HEK293 (cell line): ENCODE measurements at regions not wholly inside any gene's neighbourhood (a gene's known extent, or its start where the extent isn't known, plus 50 kb on each side); places are given as distances from the start of the nearest gene placed in this dataset.

Source experiments
- CTCF ChIP-seq: fragments of 450-650 bp; formaldehyde crosslinking; IDR thresholded peaks from 2 replicates; pipeline ENCODE4 v1.5.1; 2016; ENCODE audit warnings: missing biosample characterization, missing genetic modification characterization
- HIC1 ChIP-seq: fragments of 450-650 bp; formaldehyde crosslinking; IDR thresholded peaks from 2 replicates; pipeline ENCODE4 v1.5.1; 2016; ENCODE audit warnings: missing biosample characterization, missing genetic modification characterization
- REST ChIP-seq: fragments of 450-650 bp; formaldehyde crosslinking; IDR thresholded peaks from 2 replicates; pipeline ENCODE4 v1.5.1; 2016; ENCODE audit warnings: missing biosample characterization, missing genetic modification characterization
- TSHZ1 ChIP-seq: fragments of 450-650 bp; formaldehyde crosslinking; IDR thresholded peaks from 2 replicates; pipeline ENCODE4 v1.5.1; 2016; ENCODE audit warnings: missing biosample characterization, missing genetic modification characterization, borderline replicate concordance
- ZBTB17 ChIP-seq: fragments of 450-650 bp; formaldehyde crosslinking; IDR thresholded peaks from 2 replicates; pipeline ENCODE4 v1.5.1; 2016; ENCODE audit warnings: missing biosample characterization, missing genetic modification characterization
- ZBTB20 ChIP-seq: fragments of 450-650 bp; formaldehyde crosslinking; IDR thresholded peaks from 2 replicates; pipeline ENCODE4 v1.5.1; 2016; ENCODE audit warnings: missing biosample characterization, missing genetic modification characterization
- ZNF202 ChIP-seq: fragments of 450-650 bp; formaldehyde crosslinking; IDR thresholded peaks from 2 replicates; pipeline ENCODE4 v1.5.1; 2016; ENCODE audit warnings: missing biosample characterization, missing genetic modification characterization, borderline replicate concordance
- ZNF292 ChIP-seq: fragments of 450-650 bp; formaldehyde crosslinking; IDR thresholded peaks from 2 replicates; pipeline ENCODE4 v1.5.1; 2016; ENCODE audit warnings: low read depth, missing biosample characterization, missing genetic modification characterization, borderline replicate concordance
- ZNF561 ChIP-seq: fragments of 450-650 bp; IDR thresholded peaks from 2 replicates; pipeline ENCODE4 v1.5.1; 2018; ENCODE audit warnings: missing biosample characterization, missing genetic modification characterization, borderline replicate concordance
- ZNF664 ChIP-seq: fragments of 450-650 bp; formaldehyde crosslinking; IDR thresholded peaks from 2 replicates; pipeline ENCODE4 v1.5.1; 2016; ENCODE audit warnings: missing biosample characterization, missing genetic modification characterization

GRCh38 chr6:19368511-19368910 is 468.7 kb upstream of the ID4 start:
- TF ChIP-seq CTCF (tag by site-specific recombination) (no peak), ZNF292 (tag by site-specific recombination) (no peak), ZBTB17 (tag by site-specific recombination) (no peak), HIC1 (tag by site-specific recombination) (no peak), ZBTB20 (no peak), REST (tag by site-specific recombination) (no peak), ZNF202 (tag by site-specific recombination) (no peak), TSHZ1 (no peak), ZNF561 (no peak), ZNF664 (tag by site-specific recombination) (no peak)
